ENCODE measurements at regions not wholly inside any gene's neighbourhood (a gene's known extent, or its start where the extent isn't known, plus 50 kb on each side); places are given as distances from the start of the nearest gene placed in this dataset.

GRCh38 chr5:173667702-173668101, 51.3 kb upstream of the BOD1 start:
- H3K27me3 ChIP-seq = no peaks in the 10 kb centered on the region
- no peak overlapping the region for H2AFZ ChIP-seq
- no peaks in the 10 kb centered on the region for H3K9me2 ChIP-seq (replicated peaks; ENCODE audit: insufficient read depth)
- no peaks in the 10 kb centered on the region for H3K36me3 ChIP-seq (replicated peaks; ENCODE audit: insufficient read depth, low read depth)
- DNase-seq (ENCODE audit: low spot score) = no peak
- TF ChIP-seq EZH2phosphoT487 (IDR thresholded peaks at IDR 0.05; ENCODE audit: low read depth, severe bottlenecking, unreplicated experiment) = no peak
- TF ChIP-seq EZH2 (IDR thresholded peaks at IDR 0.05; ENCODE audit: borderline replicate concordance) = no peak
- TF ChIP-seq CTCF (IDR thresholded peaks at IDR 0.05; ENCODE audit: poor library complexity) = no peak
- 84% methylated on average over 5 of the region's 7 CpGs for WGBS (ENCODE audit: low lambda C conversion rate, missing lambda C conversion rate)
- no peaks in the 10 kb centered on the region for H3K79me2 ChIP-seq
- H3K4me3 ChIP-seq = no peak overlapping the region
- H4K20me1 ChIP-seq (ENCODE audit: insufficient read depth, poor library complexity, severe bottlenecking) = no peaks in the 10 kb centered on the region
- H3K4me2 ChIP-seq = no peak overlapping the region
- H3K4me1 ChIP-seq (ENCODE audit: insufficient read depth) = peaks cover 21% of the 10 kb centered on the region
- H3K9me3 ChIP-seq (ENCODE audit: low read depth) = no peaks in the 10 kb centered on the region
- no peak overlapping the region for H3K27ac ChIP-seq

- no peaks in the 10 kb centered on the region for H3K9me3 ChIP-seq (ENCODE audit: low read depth)
- no peaks in the 10 kb centered on the region for H3K36me3 ChIP-seq (replicated peaks; ENCODE audit: insufficient read depth, low read depth)
- H2AFZ ChIP-seq = no peak overlapping the region
- H3K9me2 ChIP-seq (replicated peaks; ENCODE audit: insufficient read depth) = no peaks in the 10 kb centered on the region
- no peak overlapping the region for H3K4me2 ChIP-seq
- no peaks in the 10 kb centered on the region for H4K20me1 ChIP-seq (ENCODE audit: insufficient read depth, poor library complexity, severe bottlenecking)
- no peak overlapping the region for H3K27ac ChIP-seq
- TF ChIP-seq EZH2 (IDR thresholded peaks at IDR 0.05; ENCODE audit: borderline replicate concordance) (no peak), CTCF (IDR thresholded peaks at IDR 0.05; ENCODE audit: poor library complexity) (no peak), EZH2phosphoT487 (IDR thresholded peaks at IDR 0.05; ENCODE audit: low read depth, severe bottlenecking, unreplicated experiment) (no peak)
- no peaks in the 10 kb centered on the region for H3K79me2 ChIP-seq
- 94% methylated on average over 2 of the region's 2 CpGs for WGBS (ENCODE audit: low lambda C conversion rate, missing lambda C conversion rate)
- H3K4me3 ChIP-seq = no peak overlapping the region
- no peak for DNase-seq (ENCODE audit: low spot score)
- H3K4me1 ChIP-seq (ENCODE audit: insufficient read depth) = peaks cover 21% of the 10 kb centered on the region
- H3K27me3 ChIP-seq = no peaks in the 10 kb centered on the region
Measured at GRCh38 chr5:173668245-173668800, 51.9 kb upstream of the BOD1 start.

GRCh38 chr5:173668910-173669309, 52.5 kb upstream of the BOD1 start:
- no peak overlapping the region for H3K27ac ChIP-seq
- no peak for DNase-seq (ENCODE audit: low spot score)
- WGBS (ENCODE audit: low lambda C conversion rate, missing lambda C conversion rate) = 93% methylated on average over 5 of the region's 5 CpGs
- H2AFZ ChIP-seq = no peak overlapping the region
- H4K20me1 ChIP-seq (ENCODE audit: insufficient read depth, poor library complexity, severe bottlenecking) = no peaks in the 10 kb centered on the region
- no peaks in the 10 kb centered on the region for H3K9me3 ChIP-seq (ENCODE audit: low read depth)
- H3K4me3 ChIP-seq = no peak overlapping the region
- no peak overlapping the region for H3K4me2 ChIP-seq
- H3K4me1 ChIP-seq (ENCODE audit: insufficient read depth) = peaks cover 21% of the 10 kb centered on the region
- H3K36me3 ChIP-seq (replicated peaks; ENCODE audit: insufficient read depth, low read depth) = no peaks in the 10 kb centered on the region
- H3K9me2 ChIP-seq (replicated peaks; ENCODE audit: insufficient read depth) = no peaks in the 10 kb centered on the region
- TF ChIP-seq EZH2 (IDR thresholded peaks at IDR 0.05; ENCODE audit: borderline replicate concordance) (no peak), CTCF (IDR thresholded peaks at IDR 0.05; ENCODE audit: poor library complexity) (no peak)
- H3K79me2 ChIP-seq = no peaks in the 10 kb centered on the region
- H3K27me3 ChIP-seq = no peaks in the 10 kb centered on the region

GRCh38 chr5:173669483-173669882, 53.0 kb upstream of the BOD1 start:
- no peaks in the 10 kb centered on the region for H3K9me3 ChIP-seq (ENCODE audit: low read depth)
- H3K4me3 ChIP-seq = no peak overlapping the region
- no peak for DNase-seq (ENCODE audit: low spot score)
- no peaks in the 10 kb centered on the region for H4K20me1 ChIP-seq (ENCODE audit: insufficient read depth, poor library complexity, severe bottlenecking)
- H3K79me2 ChIP-seq = no peaks in the 10 kb centered on the region
- H3K36me3 ChIP-seq (replicated peaks; ENCODE audit: insufficient read depth, low read depth) = no peaks in the 10 kb centered on the region
- H3K27me3 ChIP-seq = no peaks in the 10 kb centered on the region
- peaks cover 21% of the 10 kb centered on the region for H3K4me1 ChIP-seq (ENCODE audit: insufficient read depth)
- TF ChIP-seq CTCF (IDR thresholded peaks at IDR 0.05; ENCODE audit: poor library complexity) = no peak
- TF ChIP-seq EZH2 (IDR thresholded peaks at IDR 0.05; ENCODE audit: borderline replicate concordance) = no peak
- no peak for TF ChIP-seq EZH2phosphoT487 (IDR thresholded peaks at IDR 0.05; ENCODE audit: low read depth, severe bottlenecking, unreplicated experiment)
- H2AFZ ChIP-seq = no peak overlapping the region
- no peak overlapping the region for H3K4me2 ChIP-seq
- no peak overlapping the region for H3K27ac ChIP-seq
- 83% methylated on average over 3 of the region's 3 CpGs for WGBS (ENCODE audit: low lambda C conversion rate, missing lambda C conversion rate)
- no peaks in the 10 kb centered on the region for H3K9me2 ChIP-seq (replicated peaks; ENCODE audit: insufficient read depth)

All from hepatocyte (in vitro differentiated cells).